HG02938 (cell line): ENCODE measurements at regions not wholly inside any gene's neighbourhood (a gene's known extent, or its start where the extent isn't known, plus 50 kb on each side); places are given as distances from the start of the nearest gene placed in this dataset.
"Not testable (repeated sequence)": the region's sequence is repeated elsewhere in the genome, so short reads cannot be mapped to it uniquely, and the experiment has no call there.

Experiments used
- ATAC-seq: cut with Tn5 transposase; IDR thresholded peaks from one replicate; pipeline ENCODE4 v1.9.1; 2021; ENCODE audit warnings: mild to moderate bottlenecking, moderate library complexity; ENCODE audit not compliant: unreplicated experiment

DNA sequence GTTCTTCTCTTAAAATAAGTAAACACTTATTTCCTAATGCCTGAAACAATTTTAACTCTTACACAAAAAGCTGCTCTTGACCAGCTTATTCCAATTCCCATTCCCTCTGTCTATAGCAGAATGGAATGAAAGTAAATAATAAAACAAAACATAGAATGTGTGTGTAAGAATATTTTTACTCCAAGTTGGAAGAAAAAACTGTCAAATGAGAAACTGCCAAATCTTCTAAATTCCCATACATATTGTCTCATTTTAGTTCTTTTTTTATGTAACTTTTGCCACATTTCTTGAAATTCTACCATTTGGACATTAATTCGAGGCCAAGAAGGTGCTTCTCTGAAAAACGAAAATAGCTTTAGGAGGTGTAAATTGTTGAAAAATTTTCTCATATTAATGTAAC, 477.1 kb downstream of the FAT4 start:
- no peak for ATAC-seq

- no peak for ATAC-seq
These were observed 480.2 kb downstream of the FAT4 start for GRCh38 chr4:125794989-125795388.

- no peak for ATAC-seq
These were observed 481.4 kb downstream of the FAT4 start for GRCh38 chr4:125796138-125796537.

GRCh38 chr4:125797621-125798020, 482.9 kb downstream of the FAT4 start:
- not testable (repeated sequence) for ATAC-seq

DNA sequence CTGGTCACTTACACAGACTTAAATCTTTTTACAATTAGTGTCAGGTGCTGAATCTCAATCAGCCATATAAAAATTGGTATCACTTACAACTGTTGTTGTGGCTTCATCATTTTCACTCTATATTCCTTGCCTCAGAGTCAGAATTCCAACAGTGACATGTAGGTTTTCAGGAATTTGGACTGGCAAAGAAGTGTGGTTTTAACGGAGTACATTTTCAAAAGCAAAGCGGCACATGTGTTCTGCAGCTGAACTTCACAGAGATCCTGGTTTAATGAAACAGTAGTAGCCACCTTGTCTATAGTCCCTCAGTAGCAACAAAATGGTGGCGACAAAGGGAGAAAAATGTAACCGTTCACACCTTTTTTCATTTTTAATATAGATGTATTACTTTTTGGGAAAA, 486.6 kb downstream of the FAT4 start:
- no peak for ATAC-seq

DNA sequence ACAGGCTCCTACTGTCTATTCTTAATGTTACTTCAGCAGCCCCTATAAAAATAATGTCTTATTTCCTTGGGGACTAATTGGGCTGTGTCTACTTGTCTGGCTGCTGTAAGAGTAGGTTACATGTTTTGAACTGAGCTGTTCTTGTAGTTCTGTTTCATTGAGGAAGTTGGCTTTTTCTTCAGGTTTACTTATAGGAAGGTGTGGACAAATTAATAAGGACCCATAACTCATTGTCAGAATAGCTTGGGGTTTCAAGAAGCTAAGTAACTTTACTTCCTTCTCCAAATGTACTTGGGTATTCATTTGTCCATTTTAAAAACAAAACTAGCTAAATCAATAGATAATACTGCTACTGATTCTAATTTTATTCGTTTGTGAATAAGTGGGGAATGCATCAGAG, 487.2 kb downstream of the FAT4 start:
- no peak for ATAC-seq

GRCh38 chr4:125808022-125808421, 493.3 kb downstream of the FAT4 start:
- no peak for ATAC-seq

DNA sequence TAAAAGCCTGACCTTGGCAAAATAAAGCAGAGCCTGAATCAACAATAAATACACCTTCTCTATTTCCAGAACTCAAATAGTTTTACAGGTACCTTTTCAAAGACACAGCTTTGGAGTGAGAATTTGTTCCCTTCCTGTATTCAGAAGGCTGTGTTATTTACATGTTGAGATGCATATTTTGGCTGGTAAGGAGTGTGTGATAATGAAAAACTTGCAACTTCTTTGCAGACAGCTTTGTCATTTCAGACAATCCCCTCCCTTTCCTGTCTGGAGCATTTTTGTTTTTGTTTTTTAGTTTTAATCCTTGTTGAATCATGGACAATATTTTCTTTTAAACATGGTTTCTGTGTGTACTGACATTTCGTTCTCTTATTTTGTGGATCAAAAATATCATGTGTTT, 493.8 kb downstream of the FAT4 start:
- no peak for ATAC-seq

DNA sequence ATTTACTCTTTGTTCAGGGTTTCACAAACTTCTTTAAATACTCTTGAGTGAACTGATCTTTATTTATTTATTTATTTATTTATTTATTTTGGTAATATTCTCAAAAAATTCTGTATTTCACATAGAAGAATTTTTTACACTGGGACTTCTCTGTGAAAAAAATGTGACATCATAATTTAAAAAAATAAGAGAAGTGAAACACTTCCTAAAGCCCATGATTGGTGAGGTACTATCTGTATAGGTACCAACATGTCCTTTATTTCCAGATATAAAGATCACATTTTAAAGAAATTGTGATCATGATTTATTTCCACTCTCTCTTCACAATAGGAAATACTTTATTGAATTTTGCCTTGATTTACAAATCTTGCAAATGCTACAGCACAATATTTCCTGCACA, 497.1 kb downstream of the FAT4 start:
- ATAC-seq: no peak

- no peak for ATAC-seq
These were observed 512.3 kb downstream of the FAT4 start for GRCh38 chr4:125826801-125827695.

- no peak for ATAC-seq
These were observed 512.9 kb downstream of the FAT4 start for GRCh38 chr4:125827696-125828052.

DNA sequence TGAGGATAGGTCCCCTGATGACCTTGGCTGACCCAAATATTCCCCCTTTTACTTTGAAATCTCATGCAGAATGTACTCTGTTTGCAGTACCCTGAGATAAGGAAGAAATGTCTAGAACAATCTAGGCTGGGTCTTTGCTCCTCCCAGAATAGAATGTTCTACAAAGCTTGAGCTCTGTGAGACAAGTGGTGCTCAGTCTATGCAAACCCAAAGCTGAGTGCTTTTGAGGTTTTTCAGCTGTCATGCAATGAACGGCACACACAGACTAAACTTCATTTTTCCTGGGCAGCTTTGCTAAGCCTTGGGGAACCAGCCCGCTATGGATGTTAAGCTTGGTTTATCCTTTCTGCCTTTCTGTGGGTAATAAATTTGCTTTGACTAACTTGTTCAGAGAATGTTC, 513.6 kb downstream of the FAT4 start:
- no peak for ATAC-seq

- ATAC-seq: no peak
These were observed 517.4 kb downstream of the FAT4 start for GRCh38 chr4:125832161-125832560.

GRCh38 chr4:125836597-125837195, 521.9 kb downstream of the FAT4 start:
- no peak for ATAC-seq

GRCh38 chr4:125837493-125838201, 522.9 kb downstream of the FAT4 start:
- ATAC-seq: no peak

GRCh38 chr4:125838202-125838601, 523.4 kb downstream of the FAT4 start:
- ATAC-seq: no peak

DNA sequence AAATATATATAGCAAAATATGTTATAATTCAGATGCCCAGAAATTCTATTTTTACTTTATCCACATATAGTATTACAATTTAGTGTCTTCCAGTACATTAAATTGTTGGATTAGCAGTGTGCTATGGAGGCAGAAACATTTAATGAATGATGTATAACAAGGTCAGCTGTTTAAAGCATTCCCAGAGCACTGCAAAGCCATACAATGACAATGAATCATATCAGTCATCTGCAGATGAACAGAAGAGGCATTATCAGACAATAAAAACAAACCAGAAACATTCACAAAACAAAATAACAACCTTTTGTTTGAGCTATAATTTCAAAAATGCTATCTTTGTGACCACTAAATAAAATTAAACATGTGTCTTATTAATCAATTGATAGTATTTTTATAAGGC, 524.2 kb downstream of the FAT4 start:
- no peak for ATAC-seq

- no peak for ATAC-seq
These were observed 529.2 kb downstream of the FAT4 start for GRCh38 chr4:125843947-125844346.

GRCh38 chr4:125847518-125847917, 532.8 kb downstream of the FAT4 start:
- ATAC-seq: no peak

- no peak for ATAC-seq
These were observed 535.1 kb downstream of the FAT4 start for GRCh38 chr4:125849869-125850268.

GRCh38 chr4:125891597-125892258, 577.0 kb downstream of the FAT4 start:
- no peak for ATAC-seq
